GM13976 (cell line): ENCODE measurements at regions not wholly inside any gene's neighbourhood (a gene's known extent, or its start where the extent isn't known, plus 50 kb on each side); places are given as distances from the start of the nearest gene placed in this dataset.

Source experiments
- DNase-seq: peaks from one replicate; pipeline ENCODE4 v3.0.0; 2012; ENCODE audit warnings: low spot score
- CTCF ChIP-seq: IDR thresholded peaks from 2 replicates; pipeline ENCODE4 v1.5.1; 2012; ENCODE audit warnings: borderline replicate concordance, mild to moderate bottlenecking; ENCODE audit not compliant: insufficient read depth; ENCODE audit errors: extremely low read depth, missing control alignments, control extremely low read depth
- in situ Hi-C: fragments of 300-500 bp; cut with MboI; formaldehyde crosslinking; loops from one replicate; pipeline ENCODE4 v1.12.0; 2022; ENCODE audit warnings: low sequenced_read_pairs, mixed read lengths, inconsistent platforms; ENCODE audit not compliant: unreplicated experiment

- DNase-seq = no peak
- in situ Hi-C loops = no loop called here
- no peak for TF ChIP-seq CTCF
Measured at GRCh38 chr1:72917920-72918319, 635.6 kb upstream of the NEGR1 start.

GRCh38 chr1:72915581-72915980, 633.2 kb upstream of the NEGR1 start:
- in situ Hi-C loops = no loop called here
- DNase-seq = no peak
- TF ChIP-seq CTCF = no peak

- no peak for DNase-seq
- TF ChIP-seq CTCF = no peak
- in situ Hi-C loops = no loop called here
Measured at GRCh38 chr1:72911656-72912055, 629.3 kb upstream of the NEGR1 start.

- DNase-seq = no peak
- no peak for TF ChIP-seq CTCF
- in situ Hi-C loops = no loop called here
Measured at GRCh38 chr1:72896256-72896655, 613.9 kb upstream of the NEGR1 start.

GRCh38 chr1:72892461-72892860, 610.1 kb upstream of the NEGR1 start:
- DNase-seq = no peak
- TF ChIP-seq CTCF = no peak
- in situ Hi-C loops = no loop called here

GRCh38 chr1:72891976-72892375, 609.6 kb upstream of the NEGR1 start:
- DNase-seq = no peak
- TF ChIP-seq CTCF = no peak
- in situ Hi-C loops = no loop called here

GRCh38 chr1:72885841-72886240, 603.5 kb upstream of the NEGR1 start:
- no peak for DNase-seq
- in situ Hi-C loops = no loop called here
- no peak for TF ChIP-seq CTCF
